Loucy (cell line): ENCODE measurements at regions not wholly inside any gene's neighbourhood (a gene's known extent, or its start where the extent isn't known, plus 50 kb on each side); places are given as distances from the start of the nearest gene placed in this dataset.

Source experiments
- H2AFZ ChIP-seq: fragments of 200-600 bp; sonication (generic); 2 replicates; pipeline ENCODE4 v1.6.0; 2016; ENCODE audit warnings: antibody characterized with exemption, mild to moderate bottlenecking, low read length, moderate library complexity
- H3F3A ChIP-seq: fragments of 200-600 bp; 2 replicates; pipeline ENCODE4 v1.6.0; 2016; ENCODE audit warnings: antibody characterized with exemption, low read depth, mild to moderate bottlenecking
- H3K27me3 ChIP-seq: fragments of 200-600 bp; sonication (generic); 2 replicates; pipeline ENCODE4 v1.6.1; 2014; ENCODE audit warnings: low read length, mild to moderate bottlenecking; ENCODE audit not compliant: insufficient read depth, poor library complexity, severe bottlenecking
- H3K36me3 ChIP-seq: fragments of 200-600 bp; sonication (generic); 2 replicates; pipeline ENCODE4 v1.6.1; 2016; ENCODE audit warnings: low read length; ENCODE audit not compliant: insufficient read depth
- H3K4me1 ChIP-seq: fragments of 200-600 bp; sonication (generic); 2 replicates; pipeline ENCODE4 v1.5.1; 2014; ENCODE audit warnings: low read length, mild to moderate bottlenecking; ENCODE audit not compliant: insufficient read depth, poor library complexity, severe bottlenecking
- H3K4me2 ChIP-seq: fragments of 200-600 bp; sonication (generic); 2 replicates; pipeline ENCODE4 v1.6.0; 2014; ENCODE audit warnings: antibody characterized with exemption, low read length, low read depth, mild to moderate bottlenecking; ENCODE audit not compliant: poor library complexity, severe bottlenecking
- H3K4me3 ChIP-seq: fragments of 200-600 bp; sonication (generic); 2 replicates; pipeline ENCODE4 v1.5.1; 2014; ENCODE audit warnings: low read length, mild to moderate bottlenecking, mixed read lengths; ENCODE audit not compliant: poor library complexity, severe bottlenecking
- H3K79me2 ChIP-seq: fragments of 200-600 bp; sonication (generic); 2 replicates; pipeline ENCODE4 v1.6.1; 2014; ENCODE audit warnings: low read length; ENCODE audit not compliant: insufficient read depth
- H3K9ac ChIP-seq: fragments of 200-600 bp; sonication (generic); 2 replicates; pipeline ENCODE4 v1.6.0; 2014; ENCODE audit warnings: mild to moderate bottlenecking, low read depth, low read length, moderate library complexity; ENCODE audit not compliant: poor library complexity, severe bottlenecking
- H3K9me2 ChIP-seq: fragments of 200-600 bp; sonication (generic); replicated peaks from 2 replicates; pipeline ENCODE4 v1.6.1; 2016; ENCODE audit warnings: low read depth, low read length, mixed read lengths
- H3K9me3 ChIP-seq: fragments of 200-600 bp; sonication (generic); 2 replicates; pipeline ENCODE4 v1.6.1; 2014; ENCODE audit warnings: mild to moderate bottlenecking, antibody characterized with exemption, low read length, low read depth; ENCODE audit not compliant: insufficient read depth
- H4K20me1 ChIP-seq: fragments of 200-600 bp; sonication (generic); 2 replicates; pipeline ENCODE4 v1.6.0; 2014; ENCODE audit warnings: antibody characterized with exemption, low read length, mild to moderate bottlenecking; ENCODE audit not compliant: insufficient read depth, poor library complexity, severe bottlenecking
- EZH2phosphoT487 ChIP-seq: fragments of 200-600 bp; IDR thresholded peaks from 2 replicates; pipeline ENCODE4 v1.6.1; 2018; ENCODE audit warnings: antibody characterized with exemption, mild to moderate bottlenecking, moderate library complexity, borderline replicate concordance
- TF ChIP-seq, protein P1 (sequence below): fragments of 200-600 bp; sonication (generic); conservative IDR thresholded peaks from 2 replicates; pipeline ENCODE4 v1.5.1; 2014; ENCODE audit warnings: mild to moderate bottlenecking, antibody characterized with exemption, low read length

- Histone ChIP-seq H3F3A (no peaks in the 10 kb centered on the region), H3K9ac (no peak overlapping the region), H4K20me1 (no peaks in the 10 kb centered on the region)
Observed at GRCh38 chr10:127812041-127812440, 75.1 kb downstream of the FOXI2 start.

DNA sequence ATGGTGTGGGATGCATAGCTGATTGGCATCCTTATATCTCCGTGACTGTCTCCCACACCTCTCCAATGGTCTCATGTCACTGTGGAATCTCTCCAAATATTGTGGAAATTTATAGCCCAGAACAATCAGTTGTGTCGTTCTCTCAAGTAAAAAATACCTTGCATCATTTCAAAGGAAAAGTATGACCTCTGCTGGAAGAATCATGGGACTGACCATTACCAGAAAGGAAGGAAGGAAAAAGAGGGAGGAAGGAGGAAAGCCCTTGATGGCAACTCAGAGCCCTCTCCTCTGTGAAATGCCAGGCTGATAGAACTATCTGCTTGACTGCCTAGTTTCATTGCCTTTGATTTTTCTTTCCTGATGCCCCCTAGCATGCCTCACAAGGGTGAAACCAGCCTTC lies 76.3 kb downstream of the FOXI2 start:
- Histone ChIP-seq H3K9me3 (no peaks in the 10 kb centered on the region), H2AFZ (no peak overlapping the region), H3F3A (no peaks in the 10 kb centered on the region), H3K9ac (no peak overlapping the region), H3K36me3 (no peaks in the 10 kb centered on the region), H3K4me1 (no peaks in the 10 kb centered on the region), H3K9me2 (no peaks in the 10 kb centered on the region), H3K27me3 (no peaks in the 10 kb centered on the region), H3K4me3 (no peak overlapping the region), H4K20me1 (no peaks in the 10 kb centered on the region), H3K79me2 (no peaks in the 10 kb centered on the region), H3K4me2 (no peak overlapping the region)
- no peak for TF ChIP-seq EZH2phosphoT487
- TF ChIP-seq, protein P1, sequence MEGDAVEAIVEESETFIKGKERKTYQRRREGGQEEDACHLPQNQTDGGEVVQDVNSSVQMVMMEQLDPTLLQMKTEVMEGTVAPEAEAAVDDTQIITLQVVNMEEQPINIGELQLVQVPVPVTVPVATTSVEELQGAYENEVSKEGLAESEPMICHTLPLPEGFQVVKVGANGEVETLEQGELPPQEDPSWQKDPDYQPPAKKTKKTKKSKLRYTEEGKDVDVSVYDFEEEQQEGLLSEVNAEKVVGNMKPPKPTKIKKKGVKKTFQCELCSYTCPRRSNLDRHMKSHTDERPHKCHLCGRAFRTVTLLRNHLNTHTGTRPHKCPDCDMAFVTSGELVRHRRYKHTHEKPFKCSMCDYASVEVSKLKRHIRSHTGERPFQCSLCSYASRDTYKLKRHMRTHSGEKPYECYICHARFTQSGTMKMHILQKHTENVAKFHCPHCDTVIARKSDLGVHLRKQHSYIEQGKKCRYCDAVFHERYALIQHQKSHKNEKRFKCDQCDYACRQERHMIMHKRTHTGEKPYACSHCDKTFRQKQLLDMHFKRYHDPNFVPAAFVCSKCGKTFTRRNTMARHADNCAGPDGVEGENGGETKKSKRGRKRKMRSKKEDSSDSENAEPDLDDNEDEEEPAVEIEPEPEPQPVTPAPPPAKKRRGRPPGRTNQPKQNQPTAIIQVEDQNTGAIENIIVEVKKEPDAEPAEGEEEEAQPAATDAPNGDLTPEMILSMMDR: peak; percentile 14; the same call in 1 of the 2 replicates

More at GRCh38 chr10:127812041-127812440, 75.1 kb downstream of the FOXI2 start:
- Histone ChIP-seq H3K9me3 (no peaks in the 10 kb centered on the region), H3K36me3 (no peaks in the 10 kb centered on the region), H3K4me3 (no peak overlapping the region), H3K4me1 (no peaks in the 10 kb centered on the region), H3K79me2 (no peaks in the 10 kb centered on the region), H3K4me2 (no peak overlapping the region), H3K9me2 (no peaks in the 10 kb centered on the region), H2AFZ (no peak overlapping the region), H3K27me3 (no peaks in the 10 kb centered on the region)
- no peak for TF ChIP-seq EZH2phosphoT487
- TF ChIP-seq, protein P1: no peak

DNA sequence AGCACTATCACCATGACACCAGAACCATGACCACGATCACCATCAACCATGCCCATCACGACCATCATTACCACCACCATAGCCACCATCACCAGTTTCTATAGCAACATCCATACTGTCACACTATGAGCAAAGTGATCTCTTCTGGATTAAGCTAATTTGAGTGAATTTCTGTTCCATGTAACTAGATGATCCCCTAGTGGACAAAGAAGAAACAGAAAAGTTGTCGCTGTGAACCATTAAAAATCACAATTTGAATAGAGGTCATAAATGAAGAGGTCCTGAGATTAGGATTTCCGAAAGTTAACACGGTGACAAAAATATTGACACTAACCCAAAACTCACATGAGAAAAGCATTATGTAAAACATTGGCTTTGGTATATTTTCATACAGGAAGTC lies 77.6 kb downstream of the CLRN3 start:
- H3K9ac ChIP-seq: no peak overlapping the region
- TF ChIP-seq, protein P1: peak; percentile 42; the same call in 1 of the 2 replicates
- no peak for TF ChIP-seq EZH2phosphoT487
- no peaks in the 10 kb centered on the region for H3K4me1 ChIP-seq
- H2AFZ ChIP-seq: no peak overlapping the region
- H3K4me2 ChIP-seq: no peak overlapping the region
- no peaks in the 10 kb centered on the region for H3K9me3 ChIP-seq
- H4K20me1 ChIP-seq: no peaks in the 10 kb centered on the region
- H3K79me2 ChIP-seq: no peaks in the 10 kb centered on the region
- no peaks in the 10 kb centered on the region for H3K27me3 ChIP-seq
- H3K9me2 ChIP-seq: no peaks in the 10 kb centered on the region
- H3F3A ChIP-seq: no peaks in the 10 kb centered on the region
- H3K4me3 ChIP-seq: no peak overlapping the region
- no peaks in the 10 kb centered on the region for H3K36me3 ChIP-seq
